ENCODE measurements at regions not wholly inside any gene's neighbourhood (a gene's known extent, or its start where the extent isn't known, plus 50 kb on each side); places are given as distances from the start of the nearest gene placed in this dataset.
"Not testable (repeated sequence)": the region's sequence is repeated elsewhere in the genome, so short reads cannot be mapped to it uniquely, and the experiment has no call there.

DNA sequence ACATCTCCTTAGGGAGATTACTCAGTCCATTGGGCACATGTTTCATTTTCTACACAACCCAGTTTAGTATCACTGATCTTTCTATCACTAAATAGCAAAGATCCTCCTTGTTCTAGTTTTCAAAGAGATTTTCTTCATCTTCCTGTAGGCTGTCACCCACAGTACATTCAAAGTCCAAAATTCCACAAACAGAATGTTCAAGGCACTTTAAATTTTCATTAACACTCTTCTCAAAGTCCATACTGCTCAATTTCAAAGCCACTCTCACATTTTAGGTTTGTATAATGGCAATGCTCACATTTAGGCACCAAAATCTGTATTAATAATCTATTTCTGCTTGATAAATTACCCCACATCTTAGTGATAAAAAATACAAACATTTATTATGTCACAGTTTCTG lies 152.8 kb downstream of the FSIP2 start:
- no peak for DNase-seq

DNA sequence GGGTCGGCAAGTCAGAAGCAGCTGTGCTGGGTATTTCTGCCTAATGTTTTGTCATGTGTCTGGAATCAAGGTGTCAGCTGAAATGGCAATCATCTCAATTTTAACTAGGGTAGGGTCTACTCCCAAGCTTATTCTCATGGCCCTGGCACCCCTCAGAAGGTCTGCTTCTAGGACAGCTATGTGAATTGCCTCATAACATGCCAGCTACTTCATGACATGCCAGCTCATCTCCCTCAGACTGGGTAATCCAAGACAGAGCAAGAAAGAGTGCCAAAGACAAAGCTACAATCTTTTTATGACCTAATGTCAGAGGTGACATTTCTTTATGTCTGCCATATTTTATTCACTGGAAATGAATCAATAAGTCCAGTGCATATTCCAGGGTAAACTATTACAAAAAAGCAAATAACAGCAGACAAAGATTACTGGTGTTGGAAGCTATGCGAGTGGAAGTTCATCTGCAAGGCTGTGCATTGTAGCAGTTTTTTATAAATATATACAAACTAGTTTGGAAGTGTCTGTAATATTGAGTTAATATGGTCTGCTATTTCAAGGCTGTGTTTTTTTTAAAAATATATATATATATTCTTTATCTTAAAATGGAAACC lies 153.3 kb downstream of the FSIP2 start:
- DNase-seq: no peak

DNA sequence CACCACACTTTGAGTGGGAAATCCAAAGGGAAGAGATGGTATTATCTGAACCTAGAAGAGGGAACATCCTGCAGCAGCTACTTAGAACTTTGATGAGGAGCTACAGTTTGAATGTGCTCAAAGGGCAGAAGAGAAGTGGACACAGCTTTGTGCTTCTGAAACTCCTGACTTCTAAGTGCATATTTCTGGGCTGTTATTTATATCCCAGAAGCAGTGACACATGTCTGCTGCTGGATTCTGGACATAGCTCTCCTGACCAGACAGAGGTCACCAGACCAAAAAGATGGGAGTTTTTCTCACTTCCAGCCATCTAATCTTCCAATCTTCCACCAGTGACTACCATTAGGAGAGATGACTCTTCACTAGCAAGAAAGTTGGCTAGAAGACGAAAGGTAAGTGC lies 153.9 kb downstream of the FSIP2 start:
- DNase-seq: no peak

DNA sequence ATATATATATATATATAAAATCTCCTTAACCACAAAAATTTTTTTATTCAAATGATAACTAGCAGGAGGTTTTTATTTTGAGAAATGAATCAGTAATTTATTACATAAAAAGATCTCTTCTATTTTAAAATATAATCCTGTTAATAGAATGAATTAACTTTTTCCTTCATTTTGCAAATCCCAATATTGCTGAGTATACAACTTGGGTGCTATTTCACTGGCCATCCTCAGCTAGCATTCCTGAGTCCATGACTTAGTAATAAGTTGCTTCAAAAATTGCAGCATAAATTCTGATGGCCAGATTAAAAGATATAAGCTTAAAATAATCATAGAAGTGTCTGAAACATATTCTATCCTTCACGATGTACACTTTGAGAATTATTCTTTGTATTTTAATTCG lies 155.6 kb downstream of the FSIP2 start:
- DNase-seq: no peak

DNA sequence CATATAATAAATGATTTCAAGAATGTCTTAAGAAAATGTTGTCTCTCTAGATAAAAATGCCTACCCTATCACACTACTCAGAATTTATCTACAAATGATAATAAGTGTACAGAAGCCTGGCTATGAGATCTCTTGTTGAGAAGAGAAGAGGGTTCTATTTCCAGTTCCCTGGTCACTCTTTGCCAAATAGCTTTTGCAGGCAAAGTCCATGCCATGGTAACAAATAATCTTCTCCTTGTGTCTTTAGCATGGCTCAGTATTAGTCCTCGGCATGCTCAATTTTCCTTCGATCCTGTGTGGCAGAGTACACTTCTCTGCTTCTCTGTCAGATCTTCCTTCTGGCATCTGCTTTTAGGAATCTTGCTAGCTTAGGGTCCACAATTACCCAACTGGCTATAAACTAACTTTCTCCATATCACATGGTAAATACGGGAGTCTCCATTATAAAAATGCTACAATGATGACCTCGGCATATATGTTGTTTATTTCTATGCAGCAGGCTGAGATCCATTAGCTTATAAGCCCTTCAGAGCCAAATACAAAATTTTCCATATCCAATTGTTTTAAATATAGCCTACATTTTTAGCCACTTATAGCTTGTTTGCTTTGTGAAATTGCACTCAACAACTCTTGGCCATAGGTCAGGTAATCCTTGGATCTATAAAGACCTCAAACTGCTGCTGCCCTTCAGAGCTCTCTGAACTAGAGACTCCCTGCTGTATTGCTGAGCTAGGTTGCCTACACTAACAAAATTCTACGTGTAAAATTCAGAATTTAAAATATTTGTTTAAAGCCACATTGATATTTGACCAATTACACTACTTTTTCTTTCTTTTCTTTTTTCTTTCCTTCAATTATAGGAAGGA lies 157.5 kb downstream of the FSIP2 start:
- no peak for DNase-seq

DNA sequence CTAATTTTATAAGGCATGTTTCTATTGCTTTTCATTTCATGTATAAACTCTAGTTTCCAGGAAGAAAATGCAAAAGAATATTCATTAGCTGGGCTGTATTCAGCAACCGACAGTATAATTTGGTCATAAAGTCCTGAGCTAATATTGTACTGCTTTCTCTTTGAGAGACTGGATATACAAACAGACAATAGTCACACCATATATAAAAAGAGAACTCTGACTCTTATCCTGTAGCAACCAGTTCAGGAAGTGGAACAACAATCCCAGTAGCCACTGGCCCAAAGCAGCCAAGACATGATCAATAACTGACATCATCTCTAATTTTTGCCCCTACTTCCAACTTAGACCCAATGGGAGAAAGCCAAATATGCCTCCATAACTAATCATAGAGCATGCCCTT lies 160.8 kb downstream of the FSIP2 start:
- DNase-seq: no peak

DNA sequence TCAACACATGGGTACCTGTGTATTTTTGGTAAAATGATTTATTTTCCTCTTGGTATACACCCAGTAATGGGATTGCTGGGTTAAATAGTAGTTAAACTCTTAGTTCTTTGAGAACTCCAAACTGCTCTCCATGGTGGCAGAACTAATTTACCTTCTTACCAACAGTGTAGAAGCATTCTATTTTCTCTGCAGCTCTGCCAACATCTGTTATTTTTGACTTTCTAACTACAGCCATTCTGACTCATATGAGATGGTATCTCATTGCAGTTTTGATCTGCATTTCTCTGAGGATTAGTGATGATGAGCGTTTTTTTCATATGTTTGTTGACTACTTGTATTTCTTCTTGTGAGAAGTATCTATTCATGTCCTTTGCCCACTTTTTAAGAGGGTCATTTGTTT lies 180.6 kb downstream of the FSIP2 start:
- DNase-seq: no peak

GRCh38 chr2:185921048-185921756 lies 182.6 kb downstream of the FSIP2 start:
- DNase-seq: no peak

GRCh38 chr2:185934232-185934631 lies 195.6 kb downstream of the FSIP2 start:
- DNase-seq: no peak

DNA sequence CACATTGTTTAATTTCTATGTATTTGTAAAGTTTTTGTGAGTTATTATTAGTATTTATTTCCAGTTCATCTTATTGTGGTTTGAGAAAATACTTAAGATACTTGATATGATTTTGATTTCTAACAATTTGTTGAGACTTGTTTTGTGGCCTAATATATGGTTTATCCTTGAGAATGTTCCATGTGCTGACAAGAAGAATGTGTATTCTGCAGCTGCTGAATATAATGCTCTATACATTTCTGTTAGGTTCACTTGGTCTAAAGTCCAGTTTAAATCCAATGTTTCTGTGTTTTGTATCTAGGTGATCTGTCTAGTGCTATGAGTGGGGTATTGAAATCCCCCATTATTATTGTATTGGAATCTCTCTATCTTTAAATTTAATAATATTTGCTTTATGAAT lies 201.3 kb downstream of the FSIP2 start:
- DNase-seq: no peak

- no peak for DNase-seq
Measured at GRCh38 chr2:185942855-185943254, 204.3 kb downstream of the FSIP2 start.

DNA sequence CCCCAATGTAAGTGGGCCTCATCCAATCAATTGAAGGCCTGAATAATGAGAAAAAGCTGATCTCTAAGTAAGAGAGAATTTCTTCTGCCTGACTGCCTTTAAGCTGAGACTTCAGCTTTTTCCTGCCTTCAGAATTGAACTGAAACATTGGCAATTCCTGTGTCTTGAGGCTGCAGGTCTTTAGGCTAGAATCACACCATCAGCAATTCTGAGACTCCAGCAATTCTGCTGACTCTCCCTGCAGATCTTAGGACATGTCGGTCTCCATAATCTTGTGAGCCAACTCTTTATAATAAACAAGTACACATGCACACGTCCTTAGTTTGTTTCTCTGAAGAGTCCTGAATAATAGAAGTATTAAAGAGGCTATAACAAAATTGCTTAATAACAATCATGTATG lies 209.1 kb downstream of the FSIP2 start:
- no peak for DNase-seq

GRCh38 chr2:185952100-185952499 lies 213.5 kb downstream of the FSIP2 start:
- no peak for DNase-seq

DNA sequence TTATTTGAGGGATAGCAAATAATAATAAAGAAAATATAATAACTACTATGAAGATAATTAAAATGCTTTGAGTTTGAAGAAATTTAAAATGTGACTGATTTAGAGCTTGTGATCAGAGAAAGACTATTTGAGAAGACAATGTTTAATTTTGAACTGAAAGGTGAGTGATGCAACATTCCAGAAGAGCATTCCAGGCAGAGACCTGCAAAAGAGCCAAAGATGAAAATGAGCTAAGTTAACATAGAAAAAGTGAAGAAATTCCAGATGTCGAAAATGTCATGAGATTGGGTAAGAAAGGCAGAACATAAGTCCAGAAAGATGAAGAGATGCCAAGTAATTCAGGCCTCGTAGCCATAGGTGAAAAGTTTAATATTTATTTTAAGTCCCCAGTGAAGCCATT lies 215.8 kb downstream of the FSIP2 start:
- DNase-seq: no peak

DNA sequence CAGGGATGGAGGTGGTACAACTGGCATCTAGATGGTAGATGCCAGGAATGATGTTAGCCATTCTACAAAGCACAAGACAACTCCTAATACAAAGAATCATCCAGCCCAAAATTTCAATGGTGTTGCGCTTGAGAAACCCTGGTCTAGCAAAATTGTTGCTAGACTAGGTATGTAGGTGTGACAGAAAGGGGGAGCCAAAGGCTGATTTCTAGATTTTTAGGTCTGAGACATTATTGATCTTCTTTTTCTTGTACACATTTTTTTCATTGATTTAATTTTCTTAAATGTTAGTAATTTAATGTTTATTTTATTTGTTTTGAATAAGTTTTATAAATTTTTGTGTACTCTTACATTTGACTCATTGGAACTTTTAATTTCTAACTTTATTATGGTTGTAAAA lies 216.4 kb downstream of the FSIP2 start:
- DNase-seq: no peak

DNA sequence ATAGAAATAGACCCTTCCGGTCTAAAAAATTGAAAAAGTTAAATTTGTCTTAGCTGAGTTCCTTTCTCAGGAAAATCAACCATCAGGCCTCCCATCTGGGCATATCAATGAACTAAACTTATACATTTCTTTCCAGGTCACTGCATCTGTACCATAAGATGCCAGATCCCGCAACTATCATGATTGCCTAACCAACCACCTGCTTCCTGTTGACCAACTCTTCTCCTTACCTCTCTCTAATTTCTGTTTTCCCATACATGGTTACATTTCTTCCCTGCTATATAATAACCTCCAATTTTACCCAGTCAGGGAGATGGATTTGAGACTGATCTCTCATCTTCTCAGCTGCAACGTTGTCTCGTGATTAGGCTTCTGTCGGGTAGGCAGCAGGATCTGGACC lies 228.7 kb downstream of the FSIP2 start:
- DNase-seq: no peak

- no peak for DNase-seq
Measured at GRCh38 chr2:185970148-185970852, 231.7 kb downstream of the FSIP2 start.

DNA sequence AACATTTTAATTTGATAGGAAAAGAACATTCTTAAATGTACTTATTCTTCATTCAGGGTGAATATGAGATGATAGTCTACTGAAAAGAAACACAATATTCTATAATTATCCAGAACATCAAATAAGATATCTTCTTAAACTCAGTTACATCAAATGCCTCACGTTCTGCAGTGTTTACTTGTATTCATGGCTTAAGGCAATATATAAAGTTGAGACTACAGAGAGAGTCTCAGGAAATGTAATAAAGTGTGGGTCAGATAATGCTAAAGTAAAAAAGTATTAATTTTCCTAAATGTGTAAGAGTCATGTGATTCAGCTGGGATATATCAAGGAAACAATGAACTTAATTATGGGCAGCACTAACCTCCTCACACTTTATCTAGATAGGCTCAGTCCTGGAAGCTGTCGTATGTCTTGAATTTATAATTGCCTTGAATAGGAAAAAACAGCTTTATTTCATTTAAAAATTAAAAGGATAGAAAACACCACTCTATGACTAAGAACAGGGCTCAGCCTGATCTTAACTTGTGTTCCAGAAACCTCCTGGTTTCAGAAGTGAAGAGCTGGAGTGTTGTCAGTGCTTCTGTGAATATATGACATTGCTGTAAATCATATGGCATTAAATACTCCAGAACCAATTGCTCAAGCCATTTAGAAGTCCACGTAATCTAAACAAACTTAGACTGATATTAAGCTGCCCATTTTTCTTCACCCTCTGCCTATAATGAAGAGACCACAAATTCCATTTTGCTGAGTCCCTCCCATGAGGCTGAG lies 240.2 kb downstream of the FSIP2 start:
- DNase-seq: no peak

DNA sequence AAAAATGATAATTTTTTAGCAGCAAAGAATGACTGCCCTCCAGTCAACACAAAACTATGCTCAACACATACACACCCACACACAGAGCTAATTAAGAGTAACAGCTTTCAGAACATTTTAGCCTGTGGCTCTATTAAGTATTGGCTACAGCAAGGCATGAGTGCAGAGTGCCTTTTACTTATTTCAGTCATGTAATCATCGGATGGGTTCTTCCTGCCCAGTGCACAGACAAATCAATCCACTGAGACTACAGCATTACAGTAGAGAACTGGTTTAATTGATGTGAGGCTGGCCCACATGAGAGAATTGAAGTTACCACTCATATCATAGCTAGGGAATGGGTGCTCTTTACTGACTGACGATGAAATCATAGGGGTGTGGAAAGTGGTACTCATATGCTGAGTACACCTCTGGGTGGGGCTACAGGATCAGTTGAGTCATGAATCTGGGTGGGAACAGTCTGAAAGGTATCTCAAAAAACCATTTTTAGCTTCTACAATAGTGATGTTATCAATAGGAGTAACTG lies 241.0 kb downstream of the FSIP2 start:
- no peak for DNase-seq

DNA sequence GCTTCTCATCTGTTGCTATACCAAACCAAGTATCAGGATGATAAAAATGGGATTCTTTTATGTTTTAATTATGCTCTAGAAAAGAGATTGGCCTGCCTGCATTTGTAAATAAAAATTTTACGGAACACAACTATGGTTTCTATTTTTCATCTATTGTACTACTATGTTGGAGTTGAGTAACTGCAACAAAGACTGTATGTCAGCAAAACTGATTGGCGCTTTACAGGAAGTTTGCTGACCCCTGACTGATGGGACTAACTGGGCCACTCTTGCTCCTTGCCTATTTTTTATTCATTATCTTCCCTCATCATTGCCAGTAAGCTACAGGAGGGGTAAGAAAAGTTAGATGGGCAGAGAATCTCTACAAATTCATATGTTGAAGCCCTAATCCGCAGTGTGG lies 242.3 kb downstream of the FSIP2 start:
- DNase-seq: no peak

DNA sequence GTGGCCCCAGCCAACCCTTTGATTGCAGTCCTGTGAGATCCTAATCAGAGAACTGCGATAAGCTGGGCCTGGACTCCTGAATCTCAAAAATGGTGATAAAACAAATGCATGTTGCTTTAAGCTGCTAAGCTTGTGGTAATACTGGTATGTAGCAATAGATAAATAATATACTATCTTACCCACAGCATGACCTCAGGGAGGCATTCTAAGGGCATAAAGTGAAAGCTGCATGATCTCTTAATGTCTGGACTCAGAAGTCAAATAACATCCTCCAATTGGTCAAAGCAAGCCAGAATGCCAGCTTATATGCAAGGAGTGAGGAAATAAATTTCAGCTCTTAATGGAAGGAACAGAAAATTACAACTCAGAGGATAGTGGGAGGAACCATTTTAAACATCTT lies 246.1 kb downstream of the FSIP2 start:
- DNase-seq: no peak

GRCh38 chr2:185988907-185989306 lies 250.3 kb downstream of the FSIP2 start:
- not testable (repeated sequence) for DNase-seq
